GM12872 (cell line): ENCODE measurements at regions not wholly inside any gene's neighbourhood (a gene's known extent, or its start where the extent isn't known, plus 50 kb on each side); places are given as distances from the start of the nearest gene placed in this dataset.

Source experiments
- TF ChIP-seq, protein P1 (sequence below): IDR thresholded peaks from 3 replicates; pipeline ENCODE4 v1.5.1; 2011; ENCODE audit warnings: low read depth, mild to moderate bottlenecking, low read length, moderate library complexity; ENCODE audit not compliant: insufficient read depth

- TF ChIP-seq, protein P1, sequence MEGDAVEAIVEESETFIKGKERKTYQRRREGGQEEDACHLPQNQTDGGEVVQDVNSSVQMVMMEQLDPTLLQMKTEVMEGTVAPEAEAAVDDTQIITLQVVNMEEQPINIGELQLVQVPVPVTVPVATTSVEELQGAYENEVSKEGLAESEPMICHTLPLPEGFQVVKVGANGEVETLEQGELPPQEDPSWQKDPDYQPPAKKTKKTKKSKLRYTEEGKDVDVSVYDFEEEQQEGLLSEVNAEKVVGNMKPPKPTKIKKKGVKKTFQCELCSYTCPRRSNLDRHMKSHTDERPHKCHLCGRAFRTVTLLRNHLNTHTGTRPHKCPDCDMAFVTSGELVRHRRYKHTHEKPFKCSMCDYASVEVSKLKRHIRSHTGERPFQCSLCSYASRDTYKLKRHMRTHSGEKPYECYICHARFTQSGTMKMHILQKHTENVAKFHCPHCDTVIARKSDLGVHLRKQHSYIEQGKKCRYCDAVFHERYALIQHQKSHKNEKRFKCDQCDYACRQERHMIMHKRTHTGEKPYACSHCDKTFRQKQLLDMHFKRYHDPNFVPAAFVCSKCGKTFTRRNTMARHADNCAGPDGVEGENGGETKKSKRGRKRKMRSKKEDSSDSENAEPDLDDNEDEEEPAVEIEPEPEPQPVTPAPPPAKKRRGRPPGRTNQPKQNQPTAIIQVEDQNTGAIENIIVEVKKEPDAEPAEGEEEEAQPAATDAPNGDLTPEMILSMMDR = no peak
Observed at GRCh38 chr5:6286404-6286803, 91.9 kb downstream of the MED10 start.

GRCh38 chr5:6282352-6282751 lies 96.0 kb downstream of the MED10 start:
- TF ChIP-seq, protein P1 = no peak

DNA sequence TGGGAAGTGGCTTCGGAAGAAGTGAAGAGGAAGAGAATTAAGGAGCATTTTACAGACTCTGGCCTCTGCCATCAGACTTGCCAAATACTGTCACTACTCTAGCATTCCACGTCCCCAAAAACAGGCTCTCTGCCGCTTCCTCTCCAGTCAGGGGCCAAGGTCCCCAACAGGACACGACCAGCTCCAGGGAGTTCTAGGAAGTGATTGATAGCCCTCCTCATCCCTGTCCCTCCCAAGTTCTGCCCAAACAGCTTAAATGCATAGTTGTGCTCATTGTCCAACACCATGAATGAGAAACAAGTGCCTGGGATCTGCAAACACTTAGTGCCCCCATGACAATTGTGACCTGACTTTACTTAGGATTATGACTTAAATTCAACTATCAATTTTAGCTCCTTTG lies 96.5 kb downstream of the MED10 start:
- TF ChIP-seq, protein P1 = no peak

DNA sequence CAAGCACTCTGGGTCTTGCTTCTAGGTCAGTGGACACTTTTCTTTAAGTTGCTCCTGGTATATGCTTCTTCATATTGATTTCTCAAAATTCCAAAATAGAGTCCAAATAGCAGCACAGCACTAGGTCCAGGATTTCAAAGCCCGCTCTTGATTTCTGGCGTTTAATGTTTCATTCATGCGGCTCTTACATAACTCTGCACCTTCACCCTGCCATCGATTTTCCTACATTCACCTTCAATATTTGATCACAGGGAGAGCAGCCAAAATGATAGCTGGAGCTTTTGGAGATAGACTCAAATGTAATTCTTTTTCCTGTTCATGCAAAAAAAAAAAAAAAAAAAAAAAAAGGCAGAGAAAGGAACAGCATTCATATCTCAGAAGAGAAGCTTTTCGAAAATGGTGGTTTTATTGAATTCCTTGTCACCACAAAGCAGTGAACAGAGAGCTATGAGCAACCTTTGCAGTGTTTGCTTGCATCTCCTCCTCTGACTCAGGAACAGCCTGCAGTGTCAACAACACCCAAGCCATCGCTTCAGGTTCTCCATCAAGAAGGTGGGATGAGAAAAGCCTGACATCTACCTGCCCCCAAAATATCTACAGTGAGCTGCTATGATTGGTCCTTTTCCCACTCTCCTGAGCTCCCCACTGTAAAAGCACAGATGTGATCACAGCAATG lies 97.8 kb downstream of the MED10 start:
- TF ChIP-seq, protein P1 = no peak

- TF ChIP-seq, protein P1 = no peak
Observed at GRCh38 chr5:6279607-6280006, 98.7 kb downstream of the MED10 start.

DNA sequence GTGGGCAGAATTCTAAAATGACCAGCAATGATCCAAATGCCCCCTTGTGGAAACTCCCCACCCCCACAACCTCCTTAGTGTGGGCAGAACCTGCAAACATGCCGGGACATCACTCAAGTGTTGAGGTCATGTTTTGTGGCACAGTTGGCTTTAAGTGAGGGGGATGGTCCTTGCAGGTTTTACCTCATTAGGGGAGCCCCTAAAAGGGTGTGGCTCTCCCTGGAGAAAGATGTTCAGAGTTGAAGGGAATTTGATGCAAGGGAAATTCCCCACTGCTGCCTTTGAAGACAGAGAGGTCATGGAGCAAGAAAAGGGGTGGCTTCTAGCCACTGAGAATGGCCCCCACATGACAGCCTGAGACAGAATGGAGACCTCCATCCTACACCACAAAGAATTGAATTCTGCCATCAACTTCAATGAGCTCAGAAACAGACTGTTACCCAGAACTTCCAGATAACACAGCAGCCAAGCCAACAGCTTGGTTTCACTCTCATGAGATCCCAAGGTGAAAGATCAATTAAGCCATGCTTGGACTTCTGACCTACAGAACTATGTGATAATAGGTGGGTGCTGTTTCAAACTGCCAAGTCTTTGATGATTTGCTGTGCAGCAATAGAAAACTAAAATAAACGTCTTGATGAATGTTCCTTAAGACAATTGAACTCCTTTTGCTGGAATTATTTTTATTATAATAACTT lies 103.4 kb downstream of the MED10 start:
- TF ChIP-seq, protein P1 = no peak

- TF ChIP-seq, protein P1 = no peak
Observed at GRCh38 chr5:6273749-6274148, 104.6 kb downstream of the MED10 start.
